ENCODE measurements at regions not wholly inside any gene's neighbourhood (a gene's known extent, or its start where the extent isn't known, plus 50 kb on each side); places are given as distances from the start of the nearest gene placed in this dataset.

- TF ChIP-seq CTCF (IDR thresholded peaks at IDR 0.05; ENCODE audit: poor library complexity, severe bottlenecking) = no peak
- TF ChIP-seq REST (IDR thresholded peaks at IDR 0.05; ENCODE audit: borderline replicate concordance) = no peak
- no peak for TF ChIP-seq POLR2AphosphoS5 (IDR thresholded peaks at IDR 0.05)
- no peak for TF ChIP-seq SMC3 (conservative IDR thresholded peaks at IDR 0.05; ENCODE audit: poor library complexity)
- TF ChIP-seq RAD21 (conservative IDR thresholded peaks at IDR 0.05) = no peak
- TF ChIP-seq EZH2 (IDR thresholded peaks at IDR 0.05; ENCODE audit: borderline replicate concordance, insufficient read depth, low read length, poor library complexity, severe bottlenecking) = no peak
- TF ChIP-seq TAF1 (IDR thresholded peaks at IDR 0.05; ENCODE audit: low read depth) = no peak
These were observed 70.9 kb upstream of the GSE1 start for GRCh38 chr16:85541980-85542900.
